ENCODE measurements at regions not wholly inside any gene's neighbourhood (a gene's known extent, or its start where the extent isn't known, plus 50 kb on each side); places are given as distances from the start of the nearest gene placed in this dataset.

- ChIA-PET POLR2A (no interaction called here), CTCF (no interaction called here)
- Histone ChIP-seq H3K36me3 (ENCODE audit: control insufficient read depth, insufficient read depth, low read length) (no peaks in the 10 kb centered on the region), H3K4me3 (ENCODE audit: low read depth in 2 of 2, low read length in 2 of 2) (no peak overlapping the region), H3K27ac (ENCODE audit: low read length) (no peak overlapping the region), H3K4me1 (ENCODE audit: control insufficient read depth, insufficient read depth, low read length) (no peaks in the 10 kb centered on the region), H3K9me3 (ENCODE audit: control insufficient read depth, insufficient read depth, low read depth, low read length) (no peaks in the 10 kb centered on the region), H3K27me3 (ENCODE audit: control insufficient read depth, insufficient read depth, low read length) (no peaks in the 10 kb centered on the region)
- DNase-seq (ENCODE audit: low read depth, low spot score) (no peak), ATAC-seq (no peak)
- intact Hi-C loops (cut with micrococcal nuclease; ENCODE audit: unreplicated experiment): no loop called here
- TF ChIP-seq CTCF (IDR thresholded peaks at IDR 0.05) (no peak), TCF7L2 (IDR thresholded peaks at IDR 0.05; ENCODE audit: low read depth, low read length) (no peak), SIN3A (IDR thresholded peaks at IDR 0.05; ENCODE audit: borderline replicate concordance, insufficient read depth, low read depth, low read length) (no peak), POLR2AphosphoS5 (IDR thresholded peaks at IDR 0.05; ENCODE audit: low read depth, low read length) (no peak), REST (IDR thresholded peaks at IDR 0.05; ENCODE audit: insufficient read depth in 1 of 2, low read depth in 2 of 2, low read length in 1 of 2) (no peak)
- in situ Hi-C loops (cut with HindIII; ENCODE audit: low pct_unique_long_range_greater_than_20kb, low sequenced_read_pairs): no loop called here
- BruUV-seq (replicated peaks): no TSS peak
These were observed 77.8 kb upstream of the PDK4 start for GRCh38 chr7:95674101-95674500.

GRCh38 chr7:95672434-95672833 is 76.1 kb upstream of the PDK4 start:
- intact Hi-C loops (cut with micrococcal nuclease; ENCODE audit: unreplicated experiment) (no loop called here), in situ Hi-C loops (cut with HindIII; ENCODE audit: low pct_unique_long_range_greater_than_20kb, low sequenced_read_pairs) (no loop called here)
- H3K27ac ChIP-seq (ENCODE audit: low read length): no peak overlapping the region
- no peak for DNase-seq (ENCODE audit: low read depth, low spot score)
- ATAC-seq: no peak
- no peaks in the 10 kb centered on the region for H3K36me3 ChIP-seq (ENCODE audit: control insufficient read depth, insufficient read depth, low read length)
- no peaks in the 10 kb centered on the region for H3K9me3 ChIP-seq (ENCODE audit: control insufficient read depth, insufficient read depth, low read depth, low read length)
- CTCF ChIA-PET: interaction anchor here (0.5 to 1.2 kb wide), 2 partner anchors 18 to 161 kb away, joined by 4 read pairs; no protein-coding TSS in a partner anchor
- H3K4me3 ChIP-seq (ENCODE audit: low read depth in 2 of 2, low read length in 2 of 2): no peak overlapping the region
- no peaks in the 10 kb centered on the region for H3K27me3 ChIP-seq (ENCODE audit: control insufficient read depth, insufficient read depth, low read length)
- no peak for TF ChIP-seq REST (IDR thresholded peaks at IDR 0.05; ENCODE audit: insufficient read depth in 1 of 2, low read depth in 2 of 2, low read length in 1 of 2)
- TF ChIP-seq CTCF (IDR thresholded peaks at IDR 0.05): no peak
- TF ChIP-seq POLR2AphosphoS5 (IDR thresholded peaks at IDR 0.05; ENCODE audit: low read depth, low read length): no peak
- POLR2A ChIA-PET: no interaction called here
- no peaks in the 10 kb centered on the region for H3K4me1 ChIP-seq (ENCODE audit: control insufficient read depth, insufficient read depth, low read length)
- no TSS peak for BruUV-seq (replicated peaks)
